Erythroblast (primary cell): ENCODE measurements at regions not wholly inside any gene's neighbourhood (a gene's known extent, or its start where the extent isn't known, plus 50 kb on each side); places are given as distances from the start of the nearest gene placed in this dataset.

Source experiments
- GATA1 ChIP-seq: IDR thresholded peaks from 2 replicates; pipeline ENCODE4 v1.6.1; 2011; ENCODE audit warnings: low read depth, mild to moderate bottlenecking, control low read depth, low read length, moderate library complexity
- POLR2A ChIP-seq: IDR thresholded peaks from 2 replicates; pipeline ENCODE4 v1.6.1; 2011; ENCODE audit warnings: mild to moderate bottlenecking, low read length

DNA sequence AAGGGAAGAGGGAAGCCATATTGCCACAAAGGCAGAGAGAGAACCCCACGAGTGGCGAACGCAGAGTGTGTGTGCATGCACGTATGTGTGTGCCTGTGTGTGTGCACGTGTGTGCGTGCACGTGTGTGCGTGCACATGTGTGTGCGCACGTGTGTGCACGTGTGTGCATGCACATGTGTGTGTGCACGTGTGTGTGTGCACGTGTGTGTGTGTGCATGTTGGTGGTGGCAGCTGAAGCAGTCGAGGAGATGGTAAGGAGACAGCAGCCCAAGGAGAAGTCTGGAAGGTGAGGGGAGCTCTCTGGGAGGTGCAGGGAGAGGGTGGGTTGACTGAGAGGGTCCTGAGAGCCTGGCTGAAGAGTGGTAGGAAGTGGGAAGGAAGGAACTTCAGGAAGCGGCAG, 94.1 kb upstream of the NECTIN1 start:
- TF ChIP-seq POLR2A (no peak), GATA1 (no peak)
